ENCODE measurements at regions not wholly inside any gene's neighbourhood (a gene's known extent, or its start where the extent isn't known, plus 50 kb on each side); places are given as distances from the start of the nearest gene placed in this dataset.

- TF ChIP-seq POLR2A (IDR thresholded peaks at IDR 0.05) = no peak
- TF ChIP-seq EP300 (IDR thresholded peaks at IDR 0.05) = no peak
- TF ChIP-seq, protein P1, sequence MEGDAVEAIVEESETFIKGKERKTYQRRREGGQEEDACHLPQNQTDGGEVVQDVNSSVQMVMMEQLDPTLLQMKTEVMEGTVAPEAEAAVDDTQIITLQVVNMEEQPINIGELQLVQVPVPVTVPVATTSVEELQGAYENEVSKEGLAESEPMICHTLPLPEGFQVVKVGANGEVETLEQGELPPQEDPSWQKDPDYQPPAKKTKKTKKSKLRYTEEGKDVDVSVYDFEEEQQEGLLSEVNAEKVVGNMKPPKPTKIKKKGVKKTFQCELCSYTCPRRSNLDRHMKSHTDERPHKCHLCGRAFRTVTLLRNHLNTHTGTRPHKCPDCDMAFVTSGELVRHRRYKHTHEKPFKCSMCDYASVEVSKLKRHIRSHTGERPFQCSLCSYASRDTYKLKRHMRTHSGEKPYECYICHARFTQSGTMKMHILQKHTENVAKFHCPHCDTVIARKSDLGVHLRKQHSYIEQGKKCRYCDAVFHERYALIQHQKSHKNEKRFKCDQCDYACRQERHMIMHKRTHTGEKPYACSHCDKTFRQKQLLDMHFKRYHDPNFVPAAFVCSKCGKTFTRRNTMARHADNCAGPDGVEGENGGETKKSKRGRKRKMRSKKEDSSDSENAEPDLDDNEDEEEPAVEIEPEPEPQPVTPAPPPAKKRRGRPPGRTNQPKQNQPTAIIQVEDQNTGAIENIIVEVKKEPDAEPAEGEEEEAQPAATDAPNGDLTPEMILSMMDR (IDR thresholded peaks at IDR 0.05) = no peak
- no peak for TF ChIP-seq POLR2AphosphoS5 (IDR thresholded peaks at IDR 0.05)
These were observed 188.5 kb downstream of the CD109 start for GRCh38 chr6:73884540-73884939.

Data from upper lobe of left lung (tissue), 4 donors.